Activated gamma-delta T cell treated with Interleukin-2 at 50 U/mL for 16 hours (primary cell): ENCODE measurements at regions not wholly inside any gene's neighbourhood (a gene's known extent, or its start where the extent isn't known, plus 50 kb on each side); places are given as distances from the start of the nearest gene placed in this dataset.

ENCODE experiments used
- DNase-seq: peaks from one replicate; pipeline ENCODE4 v3.0.0-alpha.2; 2020

- no peak for DNase-seq
Measured at GRCh38 chr6:166687879-166688205, 60.8 kb upstream of the RPS6KA2 start.

DNA sequence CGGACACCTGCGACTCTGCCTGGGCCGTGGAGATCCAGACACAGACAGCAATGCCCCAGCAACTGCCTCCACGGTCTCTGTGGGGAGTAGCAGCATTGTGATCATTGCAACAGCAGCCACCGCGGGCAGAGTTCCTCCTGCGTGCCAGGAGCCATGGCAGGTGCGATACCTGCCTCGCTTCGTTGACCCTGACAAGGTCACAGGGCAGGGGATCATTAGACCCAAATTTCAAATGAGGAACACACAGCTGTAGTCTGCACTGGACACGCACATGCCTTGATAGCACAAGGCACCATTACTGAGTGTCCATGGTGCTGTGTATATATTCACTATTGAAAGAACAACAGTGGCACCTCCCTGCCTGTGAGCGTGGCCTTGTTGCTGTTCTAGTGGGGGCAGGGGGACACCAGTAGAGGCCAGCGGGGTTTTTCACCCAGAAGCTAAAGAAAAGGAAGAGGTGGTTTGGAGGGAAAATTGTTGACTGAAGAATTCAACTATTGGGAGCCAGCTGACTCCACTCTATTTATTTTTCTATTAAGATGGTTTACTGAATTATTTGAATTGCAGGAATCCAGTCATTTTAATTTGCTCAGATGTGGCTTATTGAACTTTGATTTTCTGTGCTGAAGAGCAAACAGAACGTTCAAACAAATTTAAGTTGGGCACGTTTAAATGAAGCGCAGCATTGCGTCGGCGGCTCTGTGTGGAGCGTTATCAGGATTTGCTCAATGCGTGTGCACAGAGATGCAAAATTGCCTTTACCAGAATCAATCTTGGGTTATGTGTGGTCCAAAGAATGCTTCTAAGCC lies 60.2 kb upstream of the RPS6KA2 start:
- no peak for DNase-seq

DNA sequence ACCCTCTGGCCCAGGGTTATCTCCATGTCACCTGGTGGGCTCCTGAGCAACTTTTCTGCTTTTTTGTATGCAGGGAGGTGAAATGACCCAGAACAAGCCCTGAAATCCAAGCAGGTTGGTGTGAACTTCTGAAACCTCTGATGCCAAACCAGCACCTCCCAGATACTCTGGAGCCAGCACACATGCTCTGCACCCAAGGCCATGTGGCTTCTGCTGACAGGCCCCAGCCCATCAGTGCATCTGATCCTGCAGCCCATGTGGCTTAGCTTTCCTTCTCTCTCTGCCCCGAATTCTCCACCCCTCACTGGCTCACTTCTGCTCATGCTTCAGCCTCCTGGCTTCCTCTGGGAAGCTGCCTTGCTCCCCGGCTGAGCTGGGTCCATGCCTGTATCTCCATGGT lies 59.3 kb upstream of the RPS6KA2 start:
- DNase-seq = no peak

DNA sequence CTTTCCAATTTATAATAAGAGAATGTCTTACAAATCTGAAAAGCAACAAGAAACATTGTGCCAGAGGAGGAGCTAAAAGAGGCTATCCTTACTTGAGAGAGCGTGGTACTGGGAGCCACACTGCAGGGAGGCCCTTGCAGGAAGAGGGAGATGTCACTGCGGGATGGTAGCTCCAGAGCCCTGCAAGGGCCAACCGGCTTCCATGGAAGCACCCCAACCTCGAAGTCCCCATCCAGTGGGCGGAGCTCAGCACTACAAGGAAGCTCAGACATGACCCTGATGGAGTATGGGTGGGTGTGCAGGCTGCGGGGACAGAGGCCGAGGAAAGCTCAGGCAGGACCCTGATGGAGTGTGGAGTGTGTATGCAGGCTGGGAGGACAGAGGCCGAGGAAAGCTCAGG lies 57.8 kb upstream of the RPS6KA2 start:
- DNase-seq = no peak

GRCh38 chr6:166684170-166684569 lies 57.1 kb upstream of the RPS6KA2 start:
- DNase-seq = no peak

DNA sequence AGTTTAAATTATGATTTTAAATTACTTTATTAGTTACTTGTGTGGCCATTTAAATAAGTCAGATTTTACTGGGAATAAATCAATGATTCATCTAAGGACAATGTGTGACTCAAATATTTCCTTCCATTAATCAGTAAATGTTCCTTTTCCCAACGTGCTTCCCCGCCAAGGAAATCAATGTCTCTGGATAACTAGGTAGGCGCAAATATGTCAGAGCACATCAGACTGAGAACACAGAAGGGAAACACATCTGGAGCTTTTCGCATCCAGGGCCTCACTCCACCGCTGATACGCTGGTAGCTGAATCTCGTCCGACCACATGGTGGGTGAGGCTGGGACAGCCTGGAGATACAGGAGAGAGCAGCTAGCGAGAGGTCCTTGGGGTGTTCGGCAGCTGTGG lies 56.4 kb upstream of the RPS6KA2 start:
- DNase-seq = no peak

- DNase-seq = no peak
Measured at GRCh38 chr6:166679566-166679965, 52.5 kb upstream of the RPS6KA2 start.

DNA sequence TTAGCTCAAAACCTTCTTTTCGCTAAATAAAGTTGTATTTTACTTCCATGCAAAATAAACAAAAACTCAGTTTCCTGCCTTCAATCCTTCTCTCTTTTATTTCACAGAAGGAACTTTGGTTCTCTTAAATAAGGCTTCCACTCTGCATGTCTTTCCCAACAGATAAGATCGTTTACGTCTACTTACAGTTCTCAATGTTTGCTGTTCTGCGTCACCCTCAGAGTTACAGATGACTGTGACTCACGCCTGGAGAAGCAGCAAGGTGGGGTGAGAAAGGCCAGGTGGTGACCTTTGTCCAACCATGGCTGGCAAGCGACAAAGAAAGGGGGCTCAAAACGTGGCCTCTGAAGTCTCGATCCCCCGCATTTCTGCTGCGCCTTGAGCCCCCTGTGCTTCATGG lies 51.4 kb upstream of the RPS6KA2 start:
- DNase-seq = no peak

DNA sequence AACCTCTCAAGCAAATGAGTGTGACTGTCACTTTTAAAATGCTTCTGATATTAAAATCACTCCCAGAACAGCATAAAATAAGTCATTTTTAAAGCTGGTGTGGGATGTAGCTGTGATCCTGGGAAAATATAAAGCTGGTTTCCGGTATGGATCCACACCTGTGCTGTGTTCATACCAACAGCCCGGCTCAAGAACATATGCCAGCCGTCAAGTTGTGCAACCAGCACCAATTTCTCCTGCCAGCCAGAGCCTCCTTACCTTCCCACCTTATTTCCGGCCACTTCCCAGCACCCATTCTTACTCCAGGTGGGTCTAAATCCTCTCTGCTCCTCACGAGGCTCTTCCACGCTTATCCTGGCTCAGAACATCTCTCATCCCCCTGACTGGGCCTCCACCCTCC lies 50.9 kb upstream of the RPS6KA2 start:
- DNase-seq = no peak
